ENCODE measurements at regions not wholly inside any gene's neighbourhood (a gene's known extent, or its start where the extent isn't known, plus 50 kb on each side); places are given as distances from the start of the nearest gene placed in this dataset.
"Not testable (repeated sequence)": the region's sequence is repeated elsewhere in the genome, so short reads cannot be mapped to it uniquely, and the experiment has no call there.

DNA sequence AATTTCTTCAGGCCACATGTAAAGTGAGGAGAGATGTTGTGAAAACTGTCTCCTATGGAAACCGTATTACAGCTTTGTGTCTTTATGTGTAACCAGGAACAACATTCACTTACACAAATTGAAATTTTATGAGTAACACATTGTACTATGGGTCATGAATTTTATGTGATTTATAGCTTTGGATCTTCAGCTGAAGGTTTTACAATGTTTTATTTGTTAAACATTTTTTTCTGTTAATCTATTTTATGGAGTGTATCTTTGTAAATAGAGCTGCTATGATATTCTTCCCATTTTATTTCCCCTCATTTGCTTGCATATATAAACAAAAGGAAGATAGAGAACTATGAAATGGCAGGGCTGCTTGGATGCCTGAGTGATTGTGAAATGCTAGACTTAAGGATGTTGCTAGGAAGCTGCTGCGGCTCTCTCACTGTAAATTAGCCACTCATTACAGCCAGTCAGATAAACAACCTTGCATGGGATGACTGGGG lies 104.5 kb upstream of the PCLO start:
- intact Hi-C loops (cut with DNase I): no loop called here
- no peaks in the 10 kb centered on the region for H3K27me3 ChIP-seq (replicated peaks; ENCODE audit: insufficient read depth)
- no peaks in the 10 kb centered on the region for H3K36me3 ChIP-seq
- H3K27ac ChIP-seq: peak overlapping the region in 1 of 2 donors; percentile 18
- no peak overlapping the region for H3K4me3 ChIP-seq
- no peaks in the 10 kb centered on the region for H3K9me3 ChIP-seq
- DNase-seq (ENCODE audit: low spot score): peak; percentile 32
- no peaks in the 10 kb centered on the region for H3K4me1 ChIP-seq (replicated peaks)
- 11% methylated on average over 2 of the region's 2 CpGs for WGBS
- TF ChIP-seq, protein P1, sequence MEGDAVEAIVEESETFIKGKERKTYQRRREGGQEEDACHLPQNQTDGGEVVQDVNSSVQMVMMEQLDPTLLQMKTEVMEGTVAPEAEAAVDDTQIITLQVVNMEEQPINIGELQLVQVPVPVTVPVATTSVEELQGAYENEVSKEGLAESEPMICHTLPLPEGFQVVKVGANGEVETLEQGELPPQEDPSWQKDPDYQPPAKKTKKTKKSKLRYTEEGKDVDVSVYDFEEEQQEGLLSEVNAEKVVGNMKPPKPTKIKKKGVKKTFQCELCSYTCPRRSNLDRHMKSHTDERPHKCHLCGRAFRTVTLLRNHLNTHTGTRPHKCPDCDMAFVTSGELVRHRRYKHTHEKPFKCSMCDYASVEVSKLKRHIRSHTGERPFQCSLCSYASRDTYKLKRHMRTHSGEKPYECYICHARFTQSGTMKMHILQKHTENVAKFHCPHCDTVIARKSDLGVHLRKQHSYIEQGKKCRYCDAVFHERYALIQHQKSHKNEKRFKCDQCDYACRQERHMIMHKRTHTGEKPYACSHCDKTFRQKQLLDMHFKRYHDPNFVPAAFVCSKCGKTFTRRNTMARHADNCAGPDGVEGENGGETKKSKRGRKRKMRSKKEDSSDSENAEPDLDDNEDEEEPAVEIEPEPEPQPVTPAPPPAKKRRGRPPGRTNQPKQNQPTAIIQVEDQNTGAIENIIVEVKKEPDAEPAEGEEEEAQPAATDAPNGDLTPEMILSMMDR (IDR thresholded peaks at IDR 0.05): no peak
- no peak for TF ChIP-seq POLR2A (IDR thresholded peaks at IDR 0.05)
- TF ChIP-seq POLR2AphosphoS5 (IDR thresholded peaks at IDR 0.05): peak; percentile 86

GRCh38 chr7:83263442-83264034 lies 100.9 kb upstream of the PCLO start:
- WGBS: 80% methylated on average over 10 of the region's 10 CpGs

DNA sequence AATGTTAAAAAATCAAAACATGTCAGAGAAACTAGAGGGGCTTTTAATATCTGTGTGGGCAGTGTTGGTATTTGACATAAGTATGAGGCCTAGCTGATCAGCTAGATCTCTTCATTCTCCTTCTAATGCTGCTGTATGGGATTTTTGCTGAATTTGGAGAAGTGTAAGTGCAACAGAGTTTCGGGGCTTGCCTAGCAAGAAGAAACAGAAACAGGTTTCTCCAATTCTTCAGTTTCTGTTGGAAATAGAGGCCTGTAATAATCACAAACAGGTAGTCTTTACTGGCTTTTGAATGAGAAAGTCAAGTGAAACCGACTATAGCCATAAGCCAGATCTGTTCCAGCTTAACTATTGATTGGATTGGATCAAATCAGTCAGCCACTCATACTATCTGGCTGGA lies 96.4 kb upstream of the PCLO start:
- H3K9me3 ChIP-seq: no peaks in the 10 kb centered on the region
- 92% methylated on average over 2 of the region's 2 CpGs for WGBS

More at GRCh38 chr7:83263442-83264034, 100.9 kb upstream of the PCLO start:
- DNase-seq (ENCODE audit: low spot score); H3K36me3 ChIP-seq; H3K27ac ChIP-seq; H3K27me3 ChIP-seq (replicated peaks; ENCODE audit: insufficient read depth); H3K4me1 ChIP-seq (replicated peaks); intact Hi-C loops (cut with DNase I); H3K9me3 ChIP-seq; H3K4me3 ChIP-seq: not testable (repeated sequence)

DNA sequence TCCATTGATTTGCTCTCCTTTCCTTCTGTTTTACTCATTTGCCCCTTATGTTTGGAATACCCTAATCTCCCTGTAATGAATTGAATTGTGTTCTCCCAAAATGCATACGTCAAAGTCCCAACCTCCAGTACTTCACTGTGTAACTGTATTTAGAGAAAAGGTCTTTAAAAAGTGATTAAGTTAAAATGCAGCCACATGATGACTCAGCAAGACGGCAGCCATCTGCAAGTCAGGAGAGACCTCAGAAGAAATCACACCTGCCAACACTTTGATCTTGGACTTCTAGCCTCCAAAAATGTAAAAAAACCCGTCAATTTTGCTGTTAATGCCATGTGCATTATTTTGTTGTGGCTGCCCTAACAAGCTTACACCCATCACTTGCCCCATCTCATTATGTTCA lies 85.3 kb upstream of the PCLO start:
- Histone ChIP-seq H3K4me1 (replicated peaks) (no peaks in the 10 kb centered on the region), H3K9me3 (no peaks in the 10 kb centered on the region), H3K27ac (no peak overlapping the region), H3K36me3 (no peaks in the 10 kb centered on the region), H3K27me3 (replicated peaks; ENCODE audit: insufficient read depth) (no peaks in the 10 kb centered on the region), H3K4me3 (no peak overlapping the region)
- TF ChIP-seq POLR2A (IDR thresholded peaks at IDR 0.05) (no peak), POLR2AphosphoS5 (IDR thresholded peaks at IDR 0.05) (no peak)
- TF ChIP-seq, protein P1 (IDR thresholded peaks at IDR 0.05): no peak
- intact Hi-C loops (cut with DNase I): no loop called here
- WGBS: 74% methylated on average over 3 of the region's 3 CpGs
- no peak for DNase-seq (ENCODE audit: low spot score)

More for the DNA sequence above, 96.4 kb upstream of the PCLO start:
- TF ChIP-seq, protein P1 (IDR thresholded peaks at IDR 0.05): no peak
- TF ChIP-seq POLR2AphosphoS5 (IDR thresholded peaks at IDR 0.05) (no peak), POLR2A (IDR thresholded peaks at IDR 0.05) (no peak)
- H3K36me3 ChIP-seq: no peaks in the 10 kb centered on the region
- no peak overlapping the region for H3K27ac ChIP-seq
- DNase-seq (ENCODE audit: low spot score): no peak
- no peaks in the 10 kb centered on the region for H3K4me1 ChIP-seq (replicated peaks)
- intact Hi-C loops (cut with DNase I): no loop called here
- H3K4me3 ChIP-seq: no peak overlapping the region
- no peaks in the 10 kb centered on the region for H3K27me3 ChIP-seq (replicated peaks; ENCODE audit: insufficient read depth)

- H3K4me1 ChIP-seq (replicated peaks); H3K27ac ChIP-seq; intact Hi-C loops (cut with DNase I); DNase-seq (ENCODE audit: low spot score); H3K9me3 ChIP-seq; H3K4me3 ChIP-seq; H3K36me3 ChIP-seq; H3K27me3 ChIP-seq (replicated peaks; ENCODE audit: insufficient read depth): not testable (repeated sequence)
- WGBS: 88% methylated on average over 5 of the region's 5 CpGs
Measured at GRCh38 chr7:83219231-83219630, 56.5 kb upstream of the PCLO start.

GRCh38 chr7:83212883-83213282 lies 50.2 kb upstream of the PCLO start:
- 60% methylated on average over 2 of the region's 2 CpGs for WGBS
- intact Hi-C loops (cut with DNase I): no loop called here
- Histone ChIP-seq H3K27ac (no peak overlapping the region), H3K9me3 (no peaks in the 10 kb centered on the region), H3K36me3 (no peaks in the 10 kb centered on the region), H3K4me3 (no peak overlapping the region), H3K4me1 (replicated peaks) (no peaks in the 10 kb centered on the region), H3K27me3 (replicated peaks; ENCODE audit: insufficient read depth) (no peaks in the 10 kb centered on the region)
- DNase-seq (ENCODE audit: low spot score): no peak
- TF ChIP-seq POLR2A (IDR thresholded peaks at IDR 0.05): no peak
- TF ChIP-seq, protein P1 (IDR thresholded peaks at IDR 0.05): no peak

Data from prostate gland (tissue), 2 donors.